ENCODE measurements at regions not wholly inside any gene's neighbourhood (a gene's known extent, or its start where the extent isn't known, plus 50 kb on each side); places are given as distances from the start of the nearest gene placed in this dataset.

DNA sequence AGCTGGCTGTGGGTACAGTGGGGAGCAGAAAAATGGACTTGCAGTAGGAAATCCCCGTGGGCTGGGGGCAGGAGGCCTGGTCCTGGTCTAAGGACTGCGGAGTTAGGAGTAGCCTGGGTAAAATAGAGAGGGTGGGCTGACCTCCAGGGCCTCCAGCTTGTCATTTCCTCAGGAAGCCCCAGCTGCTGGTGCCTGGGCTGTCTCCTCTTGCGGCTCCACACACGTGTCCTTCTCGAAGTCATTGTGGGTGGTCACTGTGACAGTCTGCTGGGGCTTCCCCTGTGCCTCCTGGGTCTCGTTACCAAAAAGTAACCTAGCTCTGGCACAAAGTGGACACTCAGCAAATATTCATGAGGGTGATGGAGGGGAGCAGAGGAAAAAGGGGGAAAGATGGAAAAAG, 259.7 kb downstream of the FGF9 start:
- TF ChIP-seq CTCF (IDR thresholded peaks at IDR 0.05; ENCODE audit: low read length): no peak
- no peak for TF ChIP-seq EZH2 (IDR thresholded peaks at IDR 0.05; ENCODE audit: borderline replicate concordance, low read length)
